Ishikawa (cell line): ENCODE measurements at regions not wholly inside any gene's neighbourhood (a gene's known extent, or its start where the extent isn't known, plus 50 kb on each side); places are given as distances from the start of the nearest gene placed in this dataset.

Experiments
- CEBPB ChIP-seq: IDR thresholded peaks from 2 replicates; pipeline ENCODE4 v1.6.1; 2012
- EP300 ChIP-seq: IDR thresholded peaks from 2 replicates; pipeline ENCODE4 v1.6.1; 2012; ENCODE audit warnings: borderline replicate concordance
- MAX ChIP-seq: IDR thresholded peaks from 2 replicates; pipeline ENCODE4 v1.6.1; 2012
- RAD21 ChIP-seq: IDR thresholded peaks from 2 replicates; pipeline ENCODE4 v1.6.1; 2012; ENCODE audit warnings: low read depth
- REST ChIP-seq: IDR thresholded peaks from 2 replicates; pipeline ENCODE4 v1.6.1; 2012; ENCODE audit warnings: low read depth, mild to moderate bottlenecking
- TCF12 ChIP-seq: IDR thresholded peaks from 2 replicates; pipeline ENCODE4 v1.6.1; 2012; ENCODE audit warnings: low read depth

- TF ChIP-seq RAD21: no peak
- TF ChIP-seq CEBPB: no peak
- TF ChIP-seq REST: no peak
- TF ChIP-seq EP300: no peak
- TF ChIP-seq TCF12: no peak
- no peak for TF ChIP-seq MAX
Measured at GRCh38 chrX:78388663-78389062, 61.3 kb upstream of the CYSLTR1 start.
